C4-2B (cell line): ENCODE measurements at regions not wholly inside any gene's neighbourhood (a gene's known extent, or its start where the extent isn't known, plus 50 kb on each side); places are given as distances from the start of the nearest gene placed in this dataset.

Source experiments
- H3K27ac ChIP-seq: fragments of 450-650 bp; 2 replicates; pipeline ENCODE4 v1.5.1; 2017
- ZFX ChIP-seq: fragments of 450-650 bp; IDR thresholded peaks from 2 replicates; pipeline ENCODE4 v1.6.1; 2017
- TF ChIP-seq, protein P1 (sequence below): fragments of 450-650 bp; conservative IDR thresholded peaks from 2 replicates; pipeline ENCODE4 v1.5.1; 2017; ENCODE audit warnings: mild to moderate bottlenecking

DNA sequence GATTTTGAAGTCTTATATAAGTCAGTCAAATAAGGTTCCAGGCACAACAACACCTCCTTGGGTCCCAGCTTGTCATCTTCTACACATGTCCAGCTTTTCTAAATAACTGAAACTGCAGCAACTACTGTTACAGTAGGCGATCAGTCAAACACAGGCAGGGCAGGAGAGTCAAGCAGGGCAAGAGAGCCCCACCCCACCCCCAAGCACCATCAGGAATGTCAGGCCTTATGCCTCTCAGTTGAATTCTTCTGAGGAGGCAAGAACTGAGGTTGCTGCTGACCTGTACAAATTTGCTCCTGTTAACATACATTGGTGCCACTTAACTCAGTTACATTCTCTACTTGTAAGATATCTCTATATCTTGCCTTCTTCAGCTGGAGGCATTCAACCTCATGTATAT lies 608.8 kb upstream of the PCDH10 start:
- H3K27ac ChIP-seq, result no peak overlapping the region
- TF ChIP-seq, protein P1, sequence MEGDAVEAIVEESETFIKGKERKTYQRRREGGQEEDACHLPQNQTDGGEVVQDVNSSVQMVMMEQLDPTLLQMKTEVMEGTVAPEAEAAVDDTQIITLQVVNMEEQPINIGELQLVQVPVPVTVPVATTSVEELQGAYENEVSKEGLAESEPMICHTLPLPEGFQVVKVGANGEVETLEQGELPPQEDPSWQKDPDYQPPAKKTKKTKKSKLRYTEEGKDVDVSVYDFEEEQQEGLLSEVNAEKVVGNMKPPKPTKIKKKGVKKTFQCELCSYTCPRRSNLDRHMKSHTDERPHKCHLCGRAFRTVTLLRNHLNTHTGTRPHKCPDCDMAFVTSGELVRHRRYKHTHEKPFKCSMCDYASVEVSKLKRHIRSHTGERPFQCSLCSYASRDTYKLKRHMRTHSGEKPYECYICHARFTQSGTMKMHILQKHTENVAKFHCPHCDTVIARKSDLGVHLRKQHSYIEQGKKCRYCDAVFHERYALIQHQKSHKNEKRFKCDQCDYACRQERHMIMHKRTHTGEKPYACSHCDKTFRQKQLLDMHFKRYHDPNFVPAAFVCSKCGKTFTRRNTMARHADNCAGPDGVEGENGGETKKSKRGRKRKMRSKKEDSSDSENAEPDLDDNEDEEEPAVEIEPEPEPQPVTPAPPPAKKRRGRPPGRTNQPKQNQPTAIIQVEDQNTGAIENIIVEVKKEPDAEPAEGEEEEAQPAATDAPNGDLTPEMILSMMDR, result no peak
- no peak for TF ChIP-seq ZFX

DNA sequence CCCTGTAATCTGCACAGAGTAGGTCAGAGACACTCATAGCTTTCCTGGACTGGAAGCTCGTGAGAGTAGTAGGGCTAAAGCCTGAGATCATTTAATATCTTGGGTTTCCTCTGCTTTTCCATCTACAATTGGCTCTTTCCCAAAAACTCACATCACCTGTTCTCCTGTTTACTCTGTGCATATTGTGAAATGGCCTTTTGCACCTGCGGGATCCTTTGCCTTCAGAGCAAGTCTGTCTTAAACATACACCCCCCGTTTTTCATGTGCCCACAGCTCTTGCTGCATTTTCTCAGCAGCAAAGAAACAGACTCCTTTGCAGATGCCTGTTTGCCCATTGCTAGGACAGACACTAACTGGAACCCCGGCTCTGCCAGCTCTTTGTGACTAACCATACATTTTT lies 608.3 kb upstream of the PCDH10 start:
- TF ChIP-seq, protein P1, result no peak
- no peak for TF ChIP-seq ZFX
- no peak overlapping the region for H3K27ac ChIP-seq

DNA sequence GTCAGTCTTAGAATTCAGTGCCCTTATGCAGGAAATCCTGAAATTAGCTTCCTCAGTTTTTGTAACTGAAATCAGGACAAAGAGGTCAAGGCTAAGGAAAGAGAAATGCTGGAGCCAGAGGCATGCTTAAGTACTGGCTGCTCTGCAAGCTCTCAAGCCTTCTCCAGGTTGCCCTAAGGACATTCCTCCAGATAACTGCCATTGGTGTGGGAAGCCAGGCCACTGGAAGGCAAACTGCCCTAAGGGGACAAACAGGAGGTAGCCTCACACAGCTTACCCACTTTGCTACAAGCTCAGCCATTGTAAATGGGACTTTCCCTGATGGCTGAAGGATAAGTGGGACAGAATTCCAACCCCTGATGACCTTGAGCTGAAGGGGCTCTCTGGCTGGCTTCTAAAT lies 606.9 kb upstream of the PCDH10 start:
- TF ChIP-seq, protein P1, result no peak
- TF ChIP-seq ZFX, result no peak
- H3K27ac ChIP-seq, result no peak overlapping the region

DNA sequence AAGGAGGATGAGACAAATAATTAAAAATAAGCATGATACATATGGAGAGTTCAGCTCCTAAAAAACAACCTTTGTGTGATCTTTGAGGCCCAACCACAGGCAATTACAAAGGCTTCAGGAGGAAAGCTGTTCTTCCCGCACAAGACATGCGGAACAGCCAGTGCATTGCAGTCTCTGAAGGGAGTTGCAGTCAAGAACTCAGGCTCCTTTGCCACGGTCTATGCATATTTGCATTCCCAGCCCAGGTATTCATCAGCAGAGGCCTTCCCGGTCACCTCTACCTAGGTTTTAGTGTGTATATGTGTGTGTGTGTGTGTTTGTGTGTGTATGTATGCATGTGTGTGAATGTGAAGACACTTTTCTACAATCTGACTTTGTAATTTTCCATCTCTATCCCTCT lies 600.6 kb upstream of the PCDH10 start:
- no peak for TF ChIP-seq ZFX
- TF ChIP-seq, protein P1, result no peak

DNA sequence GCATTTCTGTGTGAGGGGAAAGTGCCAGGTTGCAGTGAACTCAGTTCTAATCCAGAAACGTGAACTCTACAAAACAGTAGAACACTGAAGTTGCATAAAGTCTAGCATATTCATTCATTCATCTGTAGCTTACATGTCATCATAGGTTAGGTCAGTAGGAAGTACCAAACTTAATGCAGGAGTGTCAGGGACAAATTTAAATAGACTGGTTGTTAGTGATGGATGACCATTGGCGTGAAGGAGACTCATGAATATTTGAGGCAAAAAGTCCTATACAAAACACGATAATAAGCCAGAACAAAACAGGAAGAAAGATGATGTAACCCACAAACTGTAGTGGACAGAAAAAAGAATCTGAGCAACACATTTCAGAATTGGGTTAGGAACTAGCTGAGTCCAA lies 592.8 kb upstream of the PCDH10 start:
- TF ChIP-seq, protein P1, result no peak
- no peak for TF ChIP-seq ZFX
- no peak overlapping the region for H3K27ac ChIP-seq

More for the DNA sequence above, 600.6 kb upstream of the PCDH10 start:
- H3K27ac ChIP-seq, result no peak overlapping the region

DNA sequence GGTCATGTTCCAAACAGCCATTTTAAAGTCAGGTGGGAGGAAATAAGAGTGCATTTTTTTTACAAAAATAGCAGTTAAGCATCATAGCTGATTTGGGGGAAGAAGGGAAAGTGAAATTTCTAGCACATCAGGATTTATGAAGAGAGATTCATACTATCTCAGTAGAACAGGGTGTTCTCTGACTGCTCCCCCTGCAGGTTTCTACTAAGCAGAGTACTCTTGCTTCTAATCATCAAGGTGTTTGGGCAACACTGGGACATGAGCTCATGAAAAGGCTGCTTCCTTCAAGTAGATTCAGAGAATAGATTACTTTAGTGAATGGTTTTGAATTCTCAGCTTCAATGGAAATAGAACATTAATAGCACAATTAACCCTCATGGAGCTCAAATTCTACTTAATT lies 591.4 kb upstream of the PCDH10 start:
- TF ChIP-seq, protein P1, result peak; percentile 27
- no peak for TF ChIP-seq ZFX
- H3K27ac ChIP-seq, result no peak overlapping the region

DNA sequence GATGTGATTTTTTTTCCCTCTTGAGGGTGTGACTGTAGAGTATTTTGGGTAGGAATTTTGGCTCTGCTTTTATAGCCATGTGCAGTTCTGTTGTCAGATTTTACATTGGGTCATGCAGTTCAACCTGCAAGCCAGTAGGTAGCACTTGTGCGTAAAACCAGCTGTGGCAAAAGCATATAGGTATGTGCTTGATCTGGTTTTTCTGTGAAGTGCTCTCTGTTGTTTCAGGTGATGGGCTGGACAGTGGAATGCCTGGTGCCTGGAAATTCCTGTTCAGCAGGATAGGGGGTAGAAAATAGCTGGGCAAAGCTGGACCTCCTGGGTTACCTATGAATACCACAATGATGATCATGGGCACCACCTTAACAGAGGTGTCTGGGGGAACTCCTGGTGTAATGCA lies 584.2 kb upstream of the PCDH10 start:
- TF ChIP-seq ZFX, result no peak
- TF ChIP-seq, protein P1, result peak; percentile 23
- H3K27ac ChIP-seq, result no peak overlapping the region
